Endothelial cell of umbilical vein (primary cell): ENCODE measurements at regions not wholly inside any gene's neighbourhood (a gene's known extent, or its start where the extent isn't known, plus 50 kb on each side); places are given as distances from the start of the nearest gene placed in this dataset.

ENCODE experiments used
- CTCF ChIP-seq, 2 donors: IDR thresholded peaks; 1 replicate in 1 of 2; 2 replicates in 1 of 2; pipeline ENCODE4 v1.5.1; 2011; ENCODE audit warnings: low read length in 2 of 2, mild to moderate bottlenecking in 2 of 2, moderate library complexity in 2 of 2, control low read depth in 1 of 2, inconsistent platforms in 1 of 2, low read depth in 1 of 2; ENCODE audit not compliant: insufficient read depth in 1 of 2; ENCODE audit errors: extremely low read depth in 1 of 2
- EZH2 ChIP-seq: IDR thresholded peaks from 2 replicates; pipeline ENCODE4 v1.6.1; 2012; ENCODE audit warnings: borderline replicate concordance, low read depth, mild to moderate bottlenecking, moderate library complexity, low read length, inconsistent platforms; ENCODE audit not compliant: severe bottlenecking
- POLR2A ChIP-seq: IDR thresholded peaks from 2 replicates; pipeline ENCODE4 v1.6.1; 2012; ENCODE audit warnings: low read depth, mild to moderate bottlenecking, control low read depth, low read length

GRCh38 chr1:199071080-199071479, 432.2 kb downstream of the PTPRC start:
- TF ChIP-seq POLR2A (no peak), CTCF (IDR thresholded peaks at IDR 0.05; ENCODE audit: extremely low read depth in 1 of 2, insufficient read depth in 1 of 2, low read depth in 1 of 2, low read length in 2 of 2) (no peak), EZH2 (no peak)
